ENCODE measurements at regions not wholly inside any gene's neighbourhood (a gene's known extent, or its start where the extent isn't known, plus 50 kb on each side); places are given as distances from the start of the nearest gene placed in this dataset.

DNA sequence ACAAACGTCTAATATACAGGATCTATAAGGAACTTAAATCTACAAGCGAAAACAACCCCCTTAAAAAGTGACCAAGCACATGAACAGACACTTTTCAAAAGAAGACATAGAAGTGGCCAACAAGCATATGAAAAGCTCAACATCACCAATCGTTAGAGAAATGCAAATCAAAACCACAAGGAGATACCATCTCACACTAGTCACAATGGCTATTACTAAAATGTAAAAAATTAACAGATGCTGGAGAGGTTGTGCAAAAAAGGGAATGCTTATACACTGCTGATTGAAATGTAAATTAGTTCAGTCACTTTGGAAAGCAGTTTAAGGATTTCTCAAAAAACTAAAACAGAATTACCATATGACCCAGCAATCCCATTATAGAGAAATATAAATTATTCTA, 1148.5 kb upstream of the FAM98A start:
- Histone ChIP-seq H3K27ac (ENCODE audit: low read depth in 1 of 3, low read length in 2 of 3) (no peak overlapping the region), H3K4me1 (ENCODE audit: control insufficient read depth in 3 of 3, insufficient read depth in 2 of 3, low read depth in 1 of 3, low read length in 2 of 3) (no peaks in the 10 kb centered on the region), H3K9me3 (ENCODE audit: control insufficient read depth in 2 of 2, insufficient read depth in 1 of 2, low read depth in 1 of 2, low read length in 1 of 2) (no peaks in the 10 kb centered on the region), H3K27me3 (ENCODE audit: control insufficient read depth in 3 of 3, insufficient read depth in 3 of 3, low read length in 3 of 3) (no peaks in the 10 kb centered on the region), H3K36me3 (ENCODE audit: control insufficient read depth in 3 of 3, insufficient read depth in 2 of 3, low read depth in 1 of 3, low read length in 3 of 3) (no peaks in the 10 kb centered on the region), H3K4me3 (ENCODE audit: low read depth in 1 of 3, low read length in 3 of 3) (no peak overlapping the region)
- WGBS, 3 donors, result 58 to 65% (median 62%) methylated on average over 3 of the region's 3 CpGs
- DNase-seq, result no peak
- FAIRE-seq, result no peak

DNA sequence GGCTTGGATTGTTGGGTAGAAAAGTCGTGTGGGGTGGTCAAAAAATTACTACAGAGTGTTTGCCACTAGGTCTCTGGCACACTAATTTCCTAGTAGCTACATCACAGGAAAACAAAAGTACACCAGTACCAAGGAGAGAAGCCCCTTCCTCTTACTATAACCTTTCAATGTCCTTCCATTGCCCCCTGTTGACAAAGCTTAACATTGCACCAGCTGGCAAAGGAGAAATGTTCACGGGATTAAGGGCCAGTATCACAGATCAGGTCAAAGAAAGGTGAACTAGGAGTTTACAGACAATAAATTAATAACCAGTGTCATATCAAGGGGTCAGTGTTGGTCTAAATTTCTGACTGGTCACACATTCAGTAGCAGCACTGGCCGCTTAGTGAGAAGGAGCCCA, 1139.6 kb upstream of the FAM98A start:
- H3K36me3 ChIP-seq (ENCODE audit: control insufficient read depth in 3 of 3, insufficient read depth in 2 of 3, low read depth in 1 of 3, low read length in 3 of 3), result no peaks in the 10 kb centered on the region
- no peak overlapping the region for H3K4me3 ChIP-seq (ENCODE audit: low read depth in 1 of 3, low read length in 3 of 3)
- 19 to 49% (median 36%) methylated on average over 3 of the region's 3 CpGs for WGBS, 3 donors
- no peak for DNase-seq
- no peaks in the 10 kb centered on the region for H3K4me1 ChIP-seq (ENCODE audit: control insufficient read depth in 3 of 3, insufficient read depth in 2 of 3, low read depth in 1 of 3, low read length in 2 of 3)
- no peak for FAIRE-seq
- no peak overlapping the region for H3K27ac ChIP-seq (ENCODE audit: low read depth in 1 of 3, low read length in 2 of 3)
- H3K9me3 ChIP-seq (ENCODE audit: control insufficient read depth in 2 of 2, insufficient read depth in 1 of 2, low read depth in 1 of 2, low read length in 1 of 2), result peaks cover 0 to 1% of the 10 kb centered on the region in 2 donors
- H3K27me3 ChIP-seq (ENCODE audit: control insufficient read depth in 3 of 3, insufficient read depth in 3 of 3, low read length in 3 of 3), result no peaks in the 10 kb centered on the region

DNA sequence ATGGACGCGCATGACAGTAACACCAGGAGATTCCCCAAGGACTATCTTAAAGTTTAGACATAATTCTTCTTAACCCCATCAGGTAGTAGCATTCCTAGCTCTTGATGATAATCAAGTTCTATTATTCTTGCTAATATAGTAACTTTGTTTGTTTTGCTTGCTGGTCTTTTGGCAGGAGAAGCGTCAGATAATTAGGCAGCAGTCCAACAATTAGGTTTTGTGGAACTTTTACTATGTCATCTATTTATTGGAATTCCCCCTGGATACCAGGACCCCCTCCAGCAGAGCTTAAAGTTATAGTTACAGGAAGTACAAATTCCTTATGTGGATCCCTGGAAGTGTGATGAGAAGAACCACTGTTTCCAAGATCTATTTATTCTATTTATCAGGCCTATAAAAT, 1138.0 kb upstream of the FAM98A start:
- Histone ChIP-seq H3K4me1 (ENCODE audit: control insufficient read depth in 3 of 3, insufficient read depth in 2 of 3, low read depth in 1 of 3, low read length in 2 of 3) (no peaks in the 10 kb centered on the region), H3K27me3 (ENCODE audit: control insufficient read depth in 3 of 3, insufficient read depth in 3 of 3, low read length in 3 of 3) (no peaks in the 10 kb centered on the region), H3K9me3 (ENCODE audit: control insufficient read depth in 2 of 2, insufficient read depth in 1 of 2, low read depth in 1 of 2, low read length in 1 of 2) (peaks cover 0 to 1% of the 10 kb centered on the region in 2 donors), H3K27ac (ENCODE audit: low read depth in 1 of 3, low read length in 2 of 3) (no peak overlapping the region), H3K36me3 (ENCODE audit: control insufficient read depth in 3 of 3, insufficient read depth in 2 of 3, low read depth in 1 of 3, low read length in 3 of 3) (no peaks in the 10 kb centered on the region), H3K4me3 (ENCODE audit: low read depth in 1 of 3, low read length in 3 of 3) (no peak overlapping the region)
- DNase-seq (no peak), FAIRE-seq (no peak)
- WGBS, 3 donors, result 77 to 82% (median 77%) methylated on average over 3 of the region's 3 CpGs

- Histone ChIP-seq H3K36me3 (ENCODE audit: control insufficient read depth in 3 of 3, insufficient read depth in 2 of 3, low read depth in 1 of 3, low read length in 3 of 3) (no peaks in the 10 kb centered on the region), H3K4me1 (ENCODE audit: control insufficient read depth in 3 of 3, insufficient read depth in 2 of 3, low read depth in 1 of 3, low read length in 2 of 3) (no peaks in the 10 kb centered on the region), H3K4me3 (ENCODE audit: low read depth in 1 of 3, low read length in 3 of 3) (no peak overlapping the region), H3K9me3 (ENCODE audit: control insufficient read depth in 2 of 2, insufficient read depth in 1 of 2, low read depth in 1 of 2, low read length in 1 of 2) (peaks cover 0 to 1% of the 10 kb centered on the region in 2 donors), H3K27ac (ENCODE audit: low read depth in 1 of 3, low read length in 2 of 3) (no peak overlapping the region), H3K27me3 (ENCODE audit: control insufficient read depth in 3 of 3, insufficient read depth in 3 of 3, low read length in 3 of 3) (no peaks in the 10 kb centered on the region)
- 55 to 87% (median 66%) methylated on average over 2 of the region's 2 CpGs for WGBS, 3 donors
- FAIRE-seq, result no peak
- no peak for DNase-seq
Measured at GRCh38 chr2:34736482-34736881, 1137.4 kb upstream of the FAM98A start.

DNA sequence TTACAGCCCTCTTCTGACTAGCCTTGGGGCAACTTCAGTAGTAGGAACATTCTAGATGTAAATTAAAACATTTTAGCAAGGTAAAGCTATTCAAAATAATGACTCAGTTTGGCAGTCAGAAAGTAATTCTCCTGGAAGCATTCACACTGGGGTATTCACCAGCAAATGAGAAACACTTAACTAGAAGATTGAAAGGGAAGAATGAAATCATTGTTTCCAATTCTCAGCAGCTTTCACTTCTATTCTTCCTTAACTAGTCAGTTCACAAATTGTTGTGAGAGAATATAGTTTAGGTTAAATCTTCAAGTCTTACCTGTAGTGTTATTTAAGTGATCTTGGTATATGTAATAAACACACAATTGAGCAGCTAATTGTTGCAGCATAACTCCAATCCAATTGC, 1135.6 kb upstream of the FAM98A start:
- DNase-seq (no peak), FAIRE-seq (no peak)
- Histone ChIP-seq H3K4me3 (ENCODE audit: low read depth in 1 of 3, low read length in 3 of 3) (no peak overlapping the region), H3K36me3 (ENCODE audit: control insufficient read depth in 3 of 3, insufficient read depth in 2 of 3, low read depth in 1 of 3, low read length in 3 of 3) (no peaks in the 10 kb centered on the region), H3K4me1 (ENCODE audit: control insufficient read depth in 3 of 3, insufficient read depth in 2 of 3, low read depth in 1 of 3, low read length in 2 of 3) (no peaks in the 10 kb centered on the region), H3K27ac (ENCODE audit: low read depth in 1 of 3, low read length in 2 of 3) (no peak overlapping the region), H3K27me3 (ENCODE audit: control insufficient read depth in 3 of 3, insufficient read depth in 3 of 3, low read length in 3 of 3) (no peaks in the 10 kb centered on the region), H3K9me3 (ENCODE audit: control insufficient read depth in 2 of 2, insufficient read depth in 1 of 2, low read depth in 1 of 2, low read length in 1 of 2) (peaks cover 0 to 1% of the 10 kb centered on the region in 2 donors)

DNA sequence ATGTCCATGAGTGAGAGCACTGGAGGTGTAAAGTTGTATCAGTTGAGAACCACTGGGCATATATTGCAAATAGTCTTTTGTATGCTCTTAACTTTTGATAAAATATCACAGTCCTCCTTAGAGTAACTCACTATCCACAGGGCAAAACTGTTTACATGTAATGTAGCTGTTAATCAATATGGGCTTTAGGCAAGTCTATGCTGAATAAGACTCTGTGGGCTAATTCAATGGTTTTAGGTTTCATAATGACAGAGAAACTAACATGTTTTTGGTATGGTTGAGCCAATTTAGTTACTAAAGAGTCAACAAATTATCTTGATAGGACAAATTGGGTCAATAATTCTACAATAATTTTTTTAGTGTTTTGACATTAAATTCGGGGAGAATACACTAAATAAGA, 1134.9 kb upstream of the FAM98A start:
- H3K27ac ChIP-seq (ENCODE audit: low read depth in 1 of 3, low read length in 2 of 3), result no peak overlapping the region

DNA sequence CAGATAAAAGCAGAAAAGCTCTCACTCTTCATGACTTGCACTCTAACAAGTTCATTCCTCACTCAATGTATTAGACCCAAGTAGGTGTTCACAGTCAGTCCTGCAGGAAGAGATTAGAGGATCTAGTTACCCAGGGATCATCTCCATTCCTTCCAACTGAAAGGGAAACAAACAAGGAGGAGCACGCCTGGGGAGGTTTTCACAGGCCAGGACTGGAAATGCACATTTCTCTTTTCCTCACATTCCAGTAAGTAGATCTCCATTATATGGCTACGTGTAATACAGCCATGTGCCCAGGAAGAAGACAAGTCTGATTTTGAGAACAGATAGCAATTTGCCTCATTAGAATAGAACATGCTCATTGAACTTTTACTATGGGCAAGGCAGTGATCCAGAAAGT, 1132.2 kb upstream of the FAM98A start:
- no peak for DNase-seq
- no peaks in the 10 kb centered on the region for H3K36me3 ChIP-seq (ENCODE audit: control insufficient read depth in 3 of 3, insufficient read depth in 2 of 3, low read depth in 1 of 3, low read length in 3 of 3)
- H3K4me1 ChIP-seq (ENCODE audit: control insufficient read depth in 3 of 3, insufficient read depth in 2 of 3, low read depth in 1 of 3, low read length in 2 of 3), result no peaks in the 10 kb centered on the region
- H3K27me3 ChIP-seq (ENCODE audit: control insufficient read depth in 3 of 3, insufficient read depth in 3 of 3, low read length in 3 of 3), result no peaks in the 10 kb centered on the region
- peaks cover 0 to 1% of the 10 kb centered on the region in 2 donors for H3K9me3 ChIP-seq (ENCODE audit: control insufficient read depth in 2 of 2, insufficient read depth in 1 of 2, low read depth in 1 of 2, low read length in 1 of 2)
- 81 to 82% (median 81%) methylated on average over 2 of the region's 2 CpGs for WGBS, 3 donors
- no peak overlapping the region for H3K27ac ChIP-seq (ENCODE audit: low read depth in 1 of 3, low read length in 2 of 3)
- FAIRE-seq, result no peak
- no peak overlapping the region for H3K4me3 ChIP-seq (ENCODE audit: low read depth in 1 of 3, low read length in 3 of 3)

More for the DNA sequence above, 1134.9 kb upstream of the FAM98A start:
- Histone ChIP-seq H3K4me1 (ENCODE audit: control insufficient read depth in 3 of 3, insufficient read depth in 2 of 3, low read depth in 1 of 3, low read length in 2 of 3) (no peaks in the 10 kb centered on the region), H3K4me3 (ENCODE audit: low read depth in 1 of 3, low read length in 3 of 3) (no peak overlapping the region), H3K27me3 (ENCODE audit: control insufficient read depth in 3 of 3, insufficient read depth in 3 of 3, low read length in 3 of 3) (no peaks in the 10 kb centered on the region), H3K9me3 (ENCODE audit: control insufficient read depth in 2 of 2, insufficient read depth in 1 of 2, low read depth in 1 of 2, low read length in 1 of 2) (peaks cover 0 to 1% of the 10 kb centered on the region in 2 donors), H3K36me3 (ENCODE audit: control insufficient read depth in 3 of 3, insufficient read depth in 2 of 3, low read depth in 1 of 3, low read length in 3 of 3) (no peaks in the 10 kb centered on the region)
- 32 to 62% (median 38%) methylated on average over 1 of the region's 1 CpG for WGBS, 3 donors
- DNase-seq, result no peak
- no peak for FAIRE-seq

- 38 to 45% (median 43%) methylated on average over 2 of the region's 2 CpGs for WGBS, 3 donors
- H3K4me1 ChIP-seq (ENCODE audit: control insufficient read depth in 3 of 3, insufficient read depth in 2 of 3, low read depth in 1 of 3, low read length in 2 of 3), result no peaks in the 10 kb centered on the region
- H3K4me3 ChIP-seq (ENCODE audit: low read depth in 1 of 3, low read length in 3 of 3), result no peak overlapping the region
- DNase-seq (no peak), FAIRE-seq (no peak)
- no peaks in the 10 kb centered on the region for H3K27me3 ChIP-seq (ENCODE audit: control insufficient read depth in 3 of 3, insufficient read depth in 3 of 3, low read length in 3 of 3)
- no peak overlapping the region for H3K27ac ChIP-seq (ENCODE audit: low read depth in 1 of 3, low read length in 2 of 3)
- peaks cover 0 to under 1% of the 10 kb centered on the region in 2 donors for H3K9me3 ChIP-seq (ENCODE audit: control insufficient read depth in 2 of 2, insufficient read depth in 1 of 2, low read depth in 1 of 2, low read length in 1 of 2)
- no peaks in the 10 kb centered on the region for H3K36me3 ChIP-seq (ENCODE audit: control insufficient read depth in 3 of 3, insufficient read depth in 2 of 3, low read depth in 1 of 3, low read length in 3 of 3)
Measured at GRCh38 chr2:34729845-34730244, 1130.7 kb upstream of the FAM98A start.

- no peaks in the 10 kb centered on the region for H3K4me1 ChIP-seq (ENCODE audit: control insufficient read depth in 3 of 3, insufficient read depth in 2 of 3, low read depth in 1 of 3, low read length in 2 of 3)
- H3K9me3 ChIP-seq (ENCODE audit: control insufficient read depth in 2 of 2, insufficient read depth in 1 of 2, low read depth in 1 of 2, low read length in 1 of 2), result no peaks in the 10 kb centered on the region
- 58 to 71% (median 70%) methylated on average over 3 of the region's 3 CpGs for WGBS, 3 donors
- no peak overlapping the region for H3K4me3 ChIP-seq (ENCODE audit: low read depth in 1 of 3, low read length in 3 of 3)
- no peak for FAIRE-seq
- no peak for DNase-seq
- H3K27me3 ChIP-seq (ENCODE audit: control insufficient read depth in 3 of 3, insufficient read depth in 3 of 3, low read length in 3 of 3), result no peaks in the 10 kb centered on the region
- no peaks in the 10 kb centered on the region for H3K36me3 ChIP-seq (ENCODE audit: control insufficient read depth in 3 of 3, insufficient read depth in 2 of 3, low read depth in 1 of 3, low read length in 3 of 3)
- H3K27ac ChIP-seq (ENCODE audit: low read depth in 1 of 3, low read length in 2 of 3), result no peak overlapping the region
Measured at GRCh38 chr2:34724107-34724506, 1125.0 kb upstream of the FAM98A start.

All from small intestine (tissue), 7 donors.